Ishikawa (cell line): ENCODE measurements at regions not wholly inside any gene's neighbourhood (a gene's known extent, or its start where the extent isn't known, plus 50 kb on each side); places are given as distances from the start of the nearest gene placed in this dataset.
A peak's percentile ranks its signal among the peaks of the same experiment; 100 is the strongest.

Source experiments
- CEBPB ChIP-seq: IDR thresholded peaks from 2 replicates; pipeline ENCODE4 v1.6.1; 2012
- EGR1 ChIP-seq: IDR thresholded peaks from 2 replicates; pipeline ENCODE4 v1.6.1; 2012
- EP300 ChIP-seq: IDR thresholded peaks from 2 replicates; pipeline ENCODE4 v1.6.1; 2012; ENCODE audit warnings: borderline replicate concordance
- NFIC ChIP-seq: IDR thresholded peaks from 2 replicates; pipeline ENCODE4 v1.6.1; 2012
- RAD21 ChIP-seq: IDR thresholded peaks from 2 replicates; pipeline ENCODE4 v1.6.1; 2012; ENCODE audit warnings: low read depth
- TAF1 ChIP-seq: IDR thresholded peaks from 2 replicates; pipeline ENCODE4 v1.6.1; 2012; ENCODE audit warnings: low read depth, mild to moderate bottlenecking
- TCF12 ChIP-seq: IDR thresholded peaks from 2 replicates; pipeline ENCODE4 v1.6.1; 2012; ENCODE audit warnings: low read depth
- TEAD4 ChIP-seq: IDR thresholded peaks from 2 replicates; pipeline ENCODE4 v1.6.1; 2012
- YY1 ChIP-seq: IDR thresholded peaks from 2 replicates; pipeline ENCODE4 v1.6.1; 2012; ENCODE audit warnings: low read depth
- ZBTB7A ChIP-seq: IDR thresholded peaks from 2 replicates; pipeline ENCODE4 v1.6.1; 2012; ENCODE audit warnings: low read depth
- TF ChIP-seq, protein P1 (sequence below): IDR thresholded peaks from 2 replicates; pipeline ENCODE4 v1.6.1; 2012
- TF ChIP-seq, protein P2 (sequence below): IDR thresholded peaks from 2 replicates; pipeline ENCODE4 v1.6.1; 2012; ENCODE audit warnings: low read depth, mild to moderate bottlenecking

DNA sequence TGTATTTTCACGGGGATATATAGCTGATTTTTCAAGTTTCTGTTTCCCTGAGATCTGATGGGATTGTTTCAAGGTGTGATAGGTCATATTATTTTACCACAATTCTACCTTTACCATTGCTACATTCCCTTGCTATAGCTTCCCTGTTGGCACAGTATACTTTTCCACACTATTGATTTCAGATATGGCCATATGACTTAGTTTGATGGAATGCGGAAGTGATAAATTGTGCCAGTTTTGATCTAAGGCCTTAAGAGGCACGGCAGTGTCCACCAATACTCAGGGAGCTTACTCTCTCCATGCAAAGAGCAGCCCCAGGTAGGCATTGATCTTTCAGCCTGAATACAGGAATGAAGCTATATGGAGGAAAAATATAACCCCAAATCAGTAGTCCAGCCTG lies 315.7 kb downstream of the SLC16A7 start:
- no peak for TF ChIP-seq ZBTB7A
- no peak for TF ChIP-seq TAF1
- TF ChIP-seq, protein P1, sequence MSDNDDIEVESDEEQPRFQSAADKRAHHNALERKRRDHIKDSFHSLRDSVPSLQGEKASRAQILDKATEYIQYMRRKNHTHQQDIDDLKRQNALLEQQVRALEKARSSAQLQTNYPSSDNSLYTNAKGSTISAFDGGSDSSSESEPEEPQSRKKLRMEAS = no peak
- TF ChIP-seq, protein P2, sequence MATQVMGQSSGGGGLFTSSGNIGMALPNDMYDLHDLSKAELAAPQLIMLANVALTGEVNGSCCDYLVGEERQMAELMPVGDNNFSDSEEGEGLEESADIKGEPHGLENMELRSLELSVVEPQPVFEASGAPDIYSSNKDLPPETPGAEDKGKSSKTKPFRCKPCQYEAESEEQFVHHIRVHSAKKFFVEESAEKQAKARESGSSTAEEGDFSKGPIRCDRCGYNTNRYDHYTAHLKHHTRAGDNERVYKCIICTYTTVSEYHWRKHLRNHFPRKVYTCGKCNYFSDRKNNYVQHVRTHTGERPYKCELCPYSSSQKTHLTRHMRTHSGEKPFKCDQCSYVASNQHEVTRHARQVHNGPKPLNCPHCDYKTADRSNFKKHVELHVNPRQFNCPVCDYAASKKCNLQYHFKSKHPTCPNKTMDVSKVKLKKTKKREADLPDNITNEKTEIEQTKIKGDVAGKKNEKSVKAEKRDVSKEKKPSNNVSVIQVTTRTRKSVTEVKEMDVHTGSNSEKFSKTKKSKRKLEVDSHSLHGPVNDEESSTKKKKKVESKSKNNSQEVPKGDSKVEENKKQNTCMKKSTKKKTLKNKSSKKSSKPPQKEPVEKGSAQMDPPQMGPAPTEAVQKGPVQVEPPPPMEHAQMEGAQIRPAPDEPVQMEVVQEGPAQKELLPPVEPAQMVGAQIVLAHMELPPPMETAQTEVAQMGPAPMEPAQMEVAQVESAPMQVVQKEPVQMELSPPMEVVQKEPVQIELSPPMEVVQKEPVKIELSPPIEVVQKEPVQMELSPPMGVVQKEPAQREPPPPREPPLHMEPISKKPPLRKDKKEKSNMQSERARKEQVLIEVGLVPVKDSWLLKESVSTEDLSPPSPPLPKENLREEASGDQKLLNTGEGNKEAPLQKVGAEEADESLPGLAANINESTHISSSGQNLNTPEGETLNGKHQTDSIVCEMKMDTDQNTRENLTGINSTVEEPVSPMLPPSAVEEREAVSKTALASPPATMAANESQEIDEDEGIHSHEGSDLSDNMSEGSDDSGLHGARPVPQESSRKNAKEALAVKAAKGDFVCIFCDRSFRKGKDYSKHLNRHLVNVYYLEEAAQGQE = no peak
- no peak for TF ChIP-seq EP300
- no peak for TF ChIP-seq EGR1
- TF ChIP-seq TEAD4 = peak; percentile 48; the same call in 1 of the 2 replicates
- no peak for TF ChIP-seq RAD21
- no peak for TF ChIP-seq CEBPB
- no peak for TF ChIP-seq YY1
- TF ChIP-seq TCF12 = no peak
- TF ChIP-seq NFIC = peak; percentile 42; the same call in 1 of the 2 replicates
